A549 (cell line): ENCODE measurements at regions not wholly inside any gene's neighbourhood (a gene's known extent, or its start where the extent isn't known, plus 50 kb on each side); places are given as distances from the start of the nearest gene placed in this dataset.
A peak's percentile ranks its signal among the peaks of the same experiment; 100 is the strongest.

Experiments used
- ATAC-seq, 2 experiments: fragments of 200-7000 bp in 1 of 2; fragments of >200 bp in 1 of 2; cut with Nextera tagmentation in 1 of 2; cut with Tn5 transposase in 1 of 2; 3 replicates each; pipeline versions ENCODE4 v1.8.0 to v1.9.1; 2018 to 2020; ENCODE audit warnings: mild to moderate bottlenecking in 1 of 2, moderate library complexity in 1 of 2
- CTCF ChIA-PET: fragments of 300-600 bp; sonication (Branson Sonifier 250); formaldehyde crosslinking; extraction: SDS; loops from one replicate; lab custom pipeline; 2021; ENCODE audit warnings: antibody characterized with exemption, inconsistent platforms; lab: Yijun Ruan, JAX
- POLR2A ChIA-PET: fragments of 350-600 bp; formaldehyde crosslinking; extraction: SDS; loops from one replicate; lab custom pipeline; 2021; ENCODE audit warnings: antibody characterized with exemption, inconsistent platforms; lab: Yijun Ruan, JAX
- DNase-seq, 2 experiments: peaks; one replicate each; pipeline versions ENCODE4 v3.0.0 to v3.0.0-alpha.2; 2011 to 2016; ENCODE audit warnings: low read depth in 1 of 2, low spot score in 1 of 2
- FAIRE-seq: peaks from 2 replicates; lab custom pipeline; 2011; peaks lifted over from hg19 to GRCh38; lab: Jason Lieb, UNC
- H3K27ac ChIP-seq, 2 experiments: fragments of >200 bp; sonication (Bioruptor Twin); formaldehyde crosslinking; 3 replicates each; pipeline ENCODE4 v1.5.1; 2016 to 2017
- H3K4me1 ChIP-seq: fragments of >200 bp; sonication (Bioruptor Twin); formaldehyde crosslinking; 3 replicates; pipeline ENCODE4 v1.6.1; 2016
- H3K4me2 ChIP-seq: fragments of >200 bp; sonication (Bioruptor Twin); formaldehyde crosslinking; 3 replicates; pipeline ENCODE4 v1.6.1; 2016
- H3K4me3 ChIP-seq: fragments of >200 bp; sonication (Bioruptor Twin); formaldehyde crosslinking; 3 replicates; pipeline ENCODE4 v1.5.1; 2016
- H3K9me3 ChIP-seq: fragments of >200 bp; sonication (Bioruptor Twin); formaldehyde crosslinking; 3 replicates; pipeline ENCODE4 v1.6.1; 2016
- CBX8 ChIP-seq: fragments of 200-600 bp; sonication (generic); IDR thresholded peaks from 2 replicates; pipeline ENCODE4 v1.6.1; 2016
- CEBPB ChIP-seq, 2 experiments: fragments of >200 bp in 1 of 2; sonication (Bioruptor Twin) in 1 of 2; formaldehyde crosslinking in 1 of 2; IDR thresholded peaks; 2 replicates each; pipeline ENCODE4 v1.6.1; 2012 to 2016
- EHF ChIP-seq: fragments of 250-450 bp; sonication (Bioruptor Pico); IDR thresholded peaks from 2 replicates; pipeline ENCODE4 v1.5.0; 2020; ENCODE audit warnings: mild to moderate bottlenecking
- EP300 ChIP-seq, 2 experiments: fragments of >200 bp; sonication (Bioruptor Twin); formaldehyde crosslinking; IDR thresholded peaks; 2 replicates in 1 of 2; 3 replicates in 1 of 2; pipeline ENCODE4 v1.6.1; 2016 to 2017
- FOSB ChIP-seq: fragments of 250-450 bp; sonication (Bioruptor Pico); IDR thresholded peaks from 2 replicates; pipeline ENCODE4 v1.5.0; 2020; ENCODE audit warnings: mild to moderate bottlenecking, moderate library complexity
- FOSL2 ChIP-seq, 2 experiments: fragments of 450-650 bp in 1 of 2; fragments of >200 bp in 1 of 2; sonication (Bioruptor Twin) in 1 of 2; formaldehyde crosslinking; IDR thresholded peaks; 2 replicates each; pipeline versions ENCODE4 v1.5.0 to v1.6.1; 2016 to 2020; ENCODE audit warnings: mild to moderate bottlenecking in 1 of 2, moderate library complexity in 1 of 2
- FOXS1 ChIP-seq: fragments of 250-450 bp; sonication (Bioruptor Pico); IDR thresholded peaks from 2 replicates; pipeline ENCODE4 v1.5.0; 2020; ENCODE audit warnings: mild to moderate bottlenecking, moderate library complexity
- GATA3 ChIP-seq: IDR thresholded peaks from 2 replicates; pipeline ENCODE4 v1.6.1; 2012; ENCODE audit warnings: borderline replicate concordance
- HEYL ChIP-seq: fragments of 250-450 bp; sonication (Bioruptor Pico); IDR thresholded peaks from 2 replicates; pipeline ENCODE4 v1.8.0; 2021; ENCODE audit warnings: mild to moderate bottlenecking, moderate library complexity
- HOXB5 ChIP-seq: fragments of 250-450 bp; sonication (Bioruptor Pico); IDR thresholded peaks from 2 replicates; pipeline ENCODE4 v1.5.0; 2020; ENCODE audit warnings: mild to moderate bottlenecking, moderate library complexity
- JUN ChIP-seq, 2 experiments: fragments of >200 bp; sonication (Bioruptor Twin); formaldehyde crosslinking; IDR thresholded peaks; 2 replicates in 1 of 2; 3 replicates in 1 of 2; pipeline ENCODE4 v1.6.1; 2016 to 2017
- NPAS2 ChIP-seq: fragments of 250-450 bp; sonication (Bioruptor Pico); IDR thresholded peaks from 2 replicates; pipeline ENCODE4 v1.8.0; 2022; ENCODE audit warnings: mild to moderate bottlenecking, moderate library complexity, borderline replicate concordance
- PHF8 ChIP-seq: fragments of 200-600 bp; sonication (generic); IDR thresholded peaks from 2 replicates; pipeline ENCODE4 v1.6.1; 2016; ENCODE audit warnings: low read depth, mild to moderate bottlenecking, antibody characterized with exemption, moderate library complexity, borderline replicate concordance
- RAD21 ChIP-seq, 2 experiments: fragments of >200 bp in 1 of 2; sonication (Bioruptor Twin) in 1 of 2; formaldehyde crosslinking in 1 of 2; IDR thresholded peaks in 1 of 2; conservative IDR thresholded peaks in 1 of 2; 2 replicates in 1 of 2; 3 replicates in 1 of 2; pipeline ENCODE4 v1.6.1; 2012 to 2018; ENCODE audit warnings: inconsistent platforms in 1 of 2
- RCOR1 ChIP-seq: fragments of 150-350 bp; IDR thresholded peaks from 2 replicates; pipeline ENCODE4 v1.6.1; 2014; ENCODE audit warnings: antibody characterized with exemption, low read length, low read depth
- RFX5 ChIP-seq: fragments of 450-650 bp; IDR thresholded peaks from 2 replicates; pipeline ENCODE4 v1.7.1; 2014; ENCODE audit warnings: antibody characterized with exemption, mild to moderate bottlenecking, moderate library complexity
- SMC3 ChIP-seq: fragments of >200 bp; sonication (Bioruptor Twin); formaldehyde crosslinking; IDR thresholded peaks from 3 replicates; pipeline ENCODE4 v1.6.1; 2018; ENCODE audit warnings: inconsistent platforms
- TFCP2L1 ChIP-seq: fragments of 250-450 bp; sonication (Bioruptor Pico); IDR thresholded peaks from 2 replicates; pipeline ENCODE4 v1.5.0; 2021; ENCODE audit warnings: mild to moderate bottlenecking
- TP53 ChIP-seq: fragments of 250-450 bp; sonication (Bioruptor Pico); IDR thresholded peaks from 2 replicates; pipeline ENCODE4 v1.5.0; 2021; ENCODE audit warnings: mild to moderate bottlenecking, moderate library complexity
- ZFP36 ChIP-seq: fragments of 450-650 bp; IDR thresholded peaks from 2 replicates; pipeline ENCODE4 v1.6.1; 2014; ENCODE audit warnings: borderline replicate concordance; ENCODE audit not compliant: partially characterized antibody
- ZNF302 ChIP-seq: fragments of 250-450 bp; sonication (Bioruptor Pico); IDR thresholded peaks from 2 replicates; pipeline ENCODE4 v1.9.0; 2021; ENCODE audit warnings: inconsistent platforms, mild to moderate bottlenecking, moderate library complexity
- ZSCAN20 ChIP-seq: fragments of 250-450 bp; sonication (Bioruptor Pico); IDR thresholded peaks from 2 replicates; pipeline ENCODE4 v1.8.0; 2022; ENCODE audit warnings: mild to moderate bottlenecking, moderate library complexity
- WGBS: methylation state at CpG from one replicate; pipeline ENCODE4 v1.1.6; 2017; ENCODE audit errors: missing lambda C conversion rate; 5-methylcytosine and 5-hydroxymethylcytosine counted together
- TF ChIP-seq, protein P1 (sequence below): fragments of >200 bp; sonication (Bioruptor Twin); formaldehyde crosslinking; IDR thresholded peaks from 3 replicates; pipeline ENCODE4 v1.5.1; 2016
- TF ChIP-seq, protein P2 (sequence below): fragments of 250-450 bp; sonication (Bioruptor Pico); IDR thresholded peaks from 2 replicates; pipeline ENCODE4 v1.5.0; 2020; ENCODE audit warnings: low read depth, mild to moderate bottlenecking, moderate library complexity
- TF ChIP-seq, protein P3 (sequence below): fragments of 250-450 bp; sonication (Bioruptor Pico); IDR thresholded peaks from 2 replicates; pipeline ENCODE4 v1.5.0; 2021; ENCODE audit warnings: mild to moderate bottlenecking, moderate library complexity, borderline replicate concordance
- TF ChIP-seq, protein P4 (sequence below): IDR thresholded peaks from 2 replicates; pipeline ENCODE4 v1.6.1; 2012
- TF ChIP-seq, protein P5 (sequence below): IDR thresholded peaks from 2 replicates; pipeline ENCODE4 v1.6.1; 2012
- TF ChIP-seq, protein P6 (sequence below): fragments of >200 bp; sonication (Bioruptor Twin); formaldehyde crosslinking; IDR thresholded peaks from 2 replicates; pipeline ENCODE4 v1.6.1; 2016

DNA sequence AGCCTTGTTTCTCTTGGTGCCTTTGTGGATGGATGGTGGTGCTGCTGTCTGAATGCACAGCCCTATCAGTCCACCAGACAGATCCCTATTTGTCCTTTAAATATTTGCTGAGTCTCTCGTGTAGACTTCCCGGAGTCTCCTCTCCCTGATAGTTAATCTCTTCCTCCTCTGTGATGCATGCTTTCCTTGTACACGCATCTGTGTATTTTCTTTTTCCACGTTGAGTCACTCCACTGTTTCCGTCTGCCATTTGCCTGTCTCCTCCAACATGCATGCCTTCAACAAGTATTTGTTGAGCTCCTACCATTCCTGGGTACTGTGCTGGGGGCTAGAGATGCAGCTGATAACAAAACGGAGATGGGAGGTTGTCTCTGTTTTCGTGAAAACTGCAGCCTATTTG is 282.6 kb downstream of the HAPSTR1 start:
- no peak overlapping the region for H3K4me3 ChIP-seq
- no peaks in the 10 kb centered on the region for H3K9me3 ChIP-seq
- no peak for ATAC-seq
- no peak for FAIRE-seq
- ChIA-PET CTCF (no interaction called here), POLR2A (no interaction called here)
- no peak overlapping the region for H3K27ac ChIP-seq
- under 1% methylated on average over 7 of the region's 7 CpGs for WGBS
- no peak for DNase-seq
- H3K4me2 ChIP-seq, result no peak overlapping the region
- TF ChIP-seq, protein P1, sequence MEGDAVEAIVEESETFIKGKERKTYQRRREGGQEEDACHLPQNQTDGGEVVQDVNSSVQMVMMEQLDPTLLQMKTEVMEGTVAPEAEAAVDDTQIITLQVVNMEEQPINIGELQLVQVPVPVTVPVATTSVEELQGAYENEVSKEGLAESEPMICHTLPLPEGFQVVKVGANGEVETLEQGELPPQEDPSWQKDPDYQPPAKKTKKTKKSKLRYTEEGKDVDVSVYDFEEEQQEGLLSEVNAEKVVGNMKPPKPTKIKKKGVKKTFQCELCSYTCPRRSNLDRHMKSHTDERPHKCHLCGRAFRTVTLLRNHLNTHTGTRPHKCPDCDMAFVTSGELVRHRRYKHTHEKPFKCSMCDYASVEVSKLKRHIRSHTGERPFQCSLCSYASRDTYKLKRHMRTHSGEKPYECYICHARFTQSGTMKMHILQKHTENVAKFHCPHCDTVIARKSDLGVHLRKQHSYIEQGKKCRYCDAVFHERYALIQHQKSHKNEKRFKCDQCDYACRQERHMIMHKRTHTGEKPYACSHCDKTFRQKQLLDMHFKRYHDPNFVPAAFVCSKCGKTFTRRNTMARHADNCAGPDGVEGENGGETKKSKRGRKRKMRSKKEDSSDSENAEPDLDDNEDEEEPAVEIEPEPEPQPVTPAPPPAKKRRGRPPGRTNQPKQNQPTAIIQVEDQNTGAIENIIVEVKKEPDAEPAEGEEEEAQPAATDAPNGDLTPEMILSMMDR, result no peak
- TF ChIP-seq FOSB (CRISPR knock-in tag) (no peak), TP53 (CRISPR knock-in tag) (no peak), HEYL (no peak), HOXB5 (CRISPR knock-in tag) (no peak), PHF8 (no peak), RFX5 (no peak), CBX8 (no peak), EP300 (IDR thresholded peaks at IDR 0.05) (no peak)
- TF ChIP-seq, protein P2, sequence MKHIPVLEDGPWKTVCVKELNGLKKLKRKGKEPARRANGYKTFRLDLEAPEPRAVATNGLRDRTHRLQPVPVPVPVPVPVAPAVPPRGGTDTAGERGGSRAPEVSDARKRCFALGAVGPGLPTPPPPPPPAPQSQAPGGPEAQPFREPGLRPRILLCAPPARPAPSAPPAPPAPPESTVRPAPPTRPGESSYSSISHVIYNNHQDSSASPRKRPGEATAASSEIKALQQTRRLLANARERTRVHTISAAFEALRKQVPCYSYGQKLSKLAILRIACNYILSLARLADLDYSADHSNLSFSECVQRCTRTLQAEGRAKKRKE (CRISPR knock-in tag), result no peak
- TF ChIP-seq, protein P3, sequence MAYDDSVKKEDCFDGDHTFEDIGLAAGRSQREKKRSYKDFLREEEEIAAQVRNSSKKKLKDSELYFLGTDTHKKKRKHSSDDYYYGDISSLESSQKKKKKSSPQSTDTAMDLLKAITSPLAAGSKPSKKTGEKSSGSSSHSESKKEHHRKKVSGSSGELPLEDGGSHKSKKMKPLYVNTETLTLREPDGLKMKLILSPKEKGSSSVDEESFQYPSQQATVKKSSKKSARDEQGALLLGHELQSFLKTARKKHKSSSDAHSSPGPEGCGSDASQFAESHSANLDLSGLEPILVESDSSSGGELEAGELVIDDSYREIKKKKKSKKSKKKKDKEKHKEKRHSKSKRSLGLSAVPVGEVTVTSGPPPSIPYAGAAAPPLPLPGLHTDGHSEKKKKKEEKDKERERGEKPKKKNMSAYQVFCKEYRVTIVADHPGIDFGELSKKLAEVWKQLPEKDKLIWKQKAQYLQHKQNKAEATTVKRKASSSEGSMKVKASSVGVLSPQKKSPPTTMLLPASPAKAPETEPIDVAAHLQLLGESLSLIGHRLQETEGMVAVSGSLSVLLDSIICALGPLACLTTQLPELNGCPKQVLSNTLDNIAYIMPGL (CRISPR knock-in tag), result no peak
- TF ChIP-seq, protein P4, sequence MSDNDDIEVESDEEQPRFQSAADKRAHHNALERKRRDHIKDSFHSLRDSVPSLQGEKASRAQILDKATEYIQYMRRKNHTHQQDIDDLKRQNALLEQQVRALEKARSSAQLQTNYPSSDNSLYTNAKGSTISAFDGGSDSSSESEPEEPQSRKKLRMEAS, result no peak
- TF ChIP-seq, protein P5, sequence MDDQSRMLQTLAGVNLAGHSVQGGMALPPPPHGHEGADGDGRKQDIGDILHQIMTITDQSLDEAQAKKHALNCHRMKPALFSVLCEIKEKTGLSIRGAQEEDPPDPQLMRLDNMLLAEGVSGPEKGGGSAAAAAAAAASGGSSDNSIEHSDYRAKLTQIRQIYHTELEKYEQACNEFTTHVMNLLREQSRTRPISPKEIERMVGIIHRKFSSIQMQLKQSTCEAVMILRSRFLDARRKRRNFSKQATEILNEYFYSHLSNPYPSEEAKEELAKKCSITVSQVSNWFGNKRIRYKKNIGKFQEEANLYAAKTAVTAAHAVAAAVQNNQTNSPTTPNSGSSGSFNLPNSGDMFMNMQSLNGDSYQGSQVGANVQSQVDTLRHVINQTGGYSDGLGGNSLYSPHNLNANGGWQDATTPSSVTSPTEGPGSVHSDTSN, result no peak
- no peaks in the 10 kb centered on the region for H3K4me1 ChIP-seq

DNA sequence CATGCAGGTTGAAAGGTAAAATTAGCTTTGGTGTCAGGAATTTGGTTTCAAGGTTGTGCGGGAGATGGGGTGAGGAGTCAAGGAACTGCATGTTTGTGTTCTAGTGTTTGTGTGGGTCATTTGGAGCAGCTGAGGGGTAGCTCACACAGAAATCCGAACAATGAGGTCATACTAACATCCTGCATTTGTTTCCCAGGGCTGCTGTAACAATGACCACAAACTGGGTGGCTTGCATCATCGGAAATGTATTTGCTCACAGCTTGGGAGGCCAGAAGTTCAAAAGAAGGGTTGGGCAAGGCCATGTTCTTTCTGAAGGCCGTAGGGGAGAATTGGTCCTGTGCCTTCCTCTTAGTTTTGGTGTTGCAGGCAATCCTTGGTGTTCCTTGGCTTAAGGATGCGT is 287.4 kb downstream of the HAPSTR1 start:
- POLR2A ChIA-PET, result no interaction called here
- ATAC-seq, result no peak
- TF ChIP-seq ZFP36 (no peak), HOXB5 (CRISPR knock-in tag) (no peak), SMC3 (no peak), CEBPB (IDR thresholded peaks at IDR 0.05) (no peak), RAD21 (conservative IDR thresholded peaks at IDR 0.05 in 1 of 2, IDR thresholded peaks at IDR 0.05 in 1 of 2) (no peak), EHF (CRISPR knock-in tag) (no peak), ZSCAN20 (CRISPR knock-in tag) (no peak), FOXS1 (CRISPR knock-in tag) (no peak), TFCP2L1 (CRISPR knock-in tag) (no peak), NPAS2 (CRISPR knock-in tag) (no peak), FOSL2 (IDR thresholded peaks at IDR 0.05) (no peak), FOSL2 (CRISPR knock-in tag; IDR thresholded peaks at IDR 0.05) (no peak), ZNF302 (no peak), TP53 (CRISPR knock-in tag) (no peak), JUN (IDR thresholded peaks at IDR 0.05) (no peak), GATA3 (no peak), RCOR1 (no peak), FOSB (CRISPR knock-in tag) (no peak)
- TF ChIP-seq, protein P2 (CRISPR knock-in tag), result no peak
- TF ChIP-seq, protein P3 (CRISPR knock-in tag), result no peak
- TF ChIP-seq, protein P6, sequence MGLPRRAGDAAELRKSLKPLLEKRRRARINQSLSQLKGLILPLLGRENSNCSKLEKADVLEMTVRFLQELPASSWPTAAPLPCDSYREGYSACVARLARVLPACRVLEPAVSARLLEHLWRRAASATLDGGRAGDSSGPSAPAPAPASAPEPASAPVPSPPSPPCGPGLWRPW, result no peak
- TF ChIP-seq, all 56 proteins: peak for 0
- WGBS, result 10% methylated on average over 5 of the region's 5 CpGs
- DNase-seq (peak in 1 of 2 experiments; percentile 7), FAIRE-seq (no peak)
- Histone ChIP-seq H3K4me1 (no peaks in the 10 kb centered on the region), H3K27ac (no peak overlapping the region), H3K9me3 (no peaks in the 10 kb centered on the region), H3K4me3 (no peak overlapping the region), H3K4me2 (no peak overlapping the region)
- CTCF ChIA-PET, result no interaction called here
